OCI-M1 (cell line): ENCODE measurements at regions not wholly inside any gene's neighbourhood (a gene's known extent, or its start where the extent isn't known, plus 50 kb on each side); places are given as distances from the start of the nearest gene placed in this dataset.
"Not testable (repeated sequence)": the region's sequence is repeated elsewhere in the genome, so short reads cannot be mapped to it uniquely, and the experiment has no call there.

Experiments
- DNase-seq: peaks from one replicate; lab custom pipeline; 2025; lab: John Stamatoyannopoulos, UW

DNA sequence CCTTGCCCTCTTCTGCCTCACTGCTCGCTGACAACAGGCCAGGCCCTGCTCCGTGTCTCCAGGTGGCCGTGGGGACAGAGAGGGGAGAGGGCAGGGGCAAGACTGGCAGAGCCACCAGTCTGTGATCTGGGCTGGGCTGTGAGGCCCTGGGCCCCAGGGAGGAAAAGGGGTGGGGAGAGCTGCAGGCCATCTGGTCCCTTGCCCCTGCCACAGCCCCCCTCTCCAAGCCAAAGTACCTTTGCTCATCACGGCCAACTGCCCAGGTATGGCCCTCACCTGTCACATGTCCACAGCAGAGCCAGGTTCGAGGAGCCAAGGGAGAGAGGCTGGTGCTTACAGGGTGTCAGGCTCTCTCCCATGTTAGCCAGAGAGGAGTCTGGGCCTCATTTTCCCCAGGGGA, 91.4 kb upstream of the LHX1 start:
- no peak for DNase-seq

DNA sequence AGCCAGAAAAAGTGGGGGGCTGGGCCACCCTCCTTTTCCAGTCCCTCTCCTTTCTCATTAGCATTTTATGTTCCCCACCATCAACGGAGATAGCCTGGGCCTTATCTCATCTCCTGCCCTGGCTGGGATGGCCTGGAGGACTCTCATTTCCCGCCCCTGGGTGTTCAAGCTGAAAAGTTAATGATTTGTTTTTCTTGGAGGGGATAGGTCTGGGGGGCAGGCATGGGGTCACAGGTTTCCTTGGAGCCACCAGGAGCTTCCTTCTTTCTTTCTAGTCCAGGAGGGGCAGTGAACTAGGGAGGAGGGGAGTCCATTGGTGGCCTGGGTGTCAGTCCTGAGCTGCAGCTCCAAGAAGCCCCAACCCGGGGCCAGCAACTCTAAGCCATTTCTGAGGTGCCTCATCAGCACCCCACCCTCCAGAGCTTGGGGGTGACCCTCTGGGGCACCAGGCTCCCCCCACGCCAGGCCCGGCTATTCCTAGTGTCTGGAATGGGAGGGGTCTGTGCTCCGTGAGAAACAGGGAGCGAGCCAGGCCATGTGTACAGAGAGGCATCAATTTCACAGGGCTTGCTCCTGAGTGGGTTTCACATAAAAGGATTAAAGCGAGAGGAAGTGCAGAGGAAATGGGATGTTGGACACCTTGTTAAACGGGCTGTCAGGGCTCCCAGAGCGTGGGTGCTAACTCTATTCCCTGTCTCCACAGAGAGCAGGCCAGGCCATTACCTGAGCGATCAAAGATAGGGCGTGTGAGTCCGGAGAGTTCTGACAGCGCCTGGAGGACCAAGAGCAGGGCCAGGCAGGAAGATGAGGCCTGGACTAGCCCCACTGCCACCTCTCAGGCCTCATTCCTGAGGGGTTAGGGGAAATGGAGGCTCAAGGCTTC, 90.6 kb upstream of the LHX1 start:
- DNase-seq, result no peak

DNA sequence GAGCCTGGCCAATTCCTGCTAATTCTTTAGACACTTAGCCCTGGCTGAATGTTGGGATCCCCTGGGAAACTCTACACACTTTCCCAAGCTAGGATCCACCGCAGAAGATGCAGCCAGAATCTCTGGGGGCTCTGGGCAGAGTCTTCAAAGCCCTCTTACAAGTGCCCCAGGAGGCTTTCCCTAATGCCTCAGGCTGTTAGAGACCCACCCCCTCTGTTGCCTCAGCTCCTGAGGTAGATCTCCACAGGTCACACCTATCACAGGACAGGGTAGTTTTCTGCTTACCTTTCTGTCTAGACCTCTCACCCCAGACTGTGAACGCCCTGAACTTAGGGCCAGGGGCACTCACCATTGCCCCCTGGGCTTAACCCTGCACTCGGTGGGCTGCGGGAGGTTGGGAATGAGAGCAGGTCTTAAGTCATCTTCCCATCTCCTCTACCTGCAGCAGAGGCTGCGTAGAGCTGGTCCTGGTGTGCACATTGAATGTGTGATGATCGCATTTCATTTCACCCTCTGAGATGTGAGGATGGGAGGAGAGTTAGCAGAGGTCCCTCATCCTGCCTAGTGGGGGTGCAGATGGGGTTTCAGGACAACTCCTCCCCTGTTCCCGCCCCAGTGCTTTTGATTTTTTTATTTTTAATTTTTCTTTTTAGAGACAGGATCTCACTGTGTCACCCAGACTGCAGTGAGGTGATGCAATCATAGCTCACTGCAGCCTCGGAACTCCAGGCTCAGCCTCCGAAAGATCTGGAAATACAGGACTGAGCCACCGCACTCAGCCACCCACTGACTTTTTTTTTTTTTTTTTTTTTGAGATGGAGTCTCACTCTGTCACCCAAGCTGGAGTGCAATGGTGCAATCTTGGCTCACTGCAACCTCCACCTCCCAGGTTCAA, 89.0 kb upstream of the LHX1 start:
- DNase-seq, result no peak

DNA sequence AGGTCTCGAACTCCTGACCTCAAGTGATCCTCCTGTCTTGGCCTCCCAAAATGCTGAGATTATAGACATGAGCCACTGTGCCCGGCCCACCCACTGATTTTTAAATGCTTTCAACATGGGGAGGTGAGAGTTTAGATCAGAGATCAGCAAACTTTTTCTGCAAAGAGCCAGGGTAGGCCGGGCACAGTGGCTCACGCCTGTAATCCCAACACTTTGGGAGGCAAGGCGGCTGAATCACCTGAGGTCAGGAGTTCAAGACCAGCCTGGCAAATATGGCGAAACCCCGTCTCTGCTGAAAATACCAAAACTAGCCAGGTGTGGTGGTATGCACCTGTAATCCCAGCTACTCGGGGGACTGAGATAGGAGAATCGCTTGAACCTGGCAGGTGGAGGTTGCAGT, 88.3 kb upstream of the LHX1 start:
- not testable (repeated sequence) for DNase-seq

DNA sequence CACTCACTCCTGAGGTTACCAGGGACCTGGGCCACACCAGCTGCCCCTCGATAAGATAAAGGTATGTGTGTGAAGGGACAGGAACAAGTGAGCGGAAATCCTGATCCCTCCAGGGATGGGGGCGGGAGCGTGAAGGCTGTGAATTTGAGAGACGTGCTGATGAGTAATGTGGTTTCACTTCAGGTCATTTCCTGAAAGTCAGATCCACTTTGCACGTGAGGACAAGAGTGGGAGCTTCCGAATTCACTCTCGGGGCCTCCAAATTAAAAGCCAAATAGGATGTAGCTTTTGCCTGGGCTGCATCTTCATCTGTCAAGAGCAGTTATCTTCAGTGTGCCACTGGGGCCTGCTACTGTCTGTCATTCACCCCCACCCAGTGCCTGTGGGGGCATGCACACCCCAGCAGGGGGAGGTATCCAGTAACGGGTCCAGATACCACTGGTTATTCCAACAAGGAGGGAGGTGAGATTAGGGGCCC, 87.4 kb upstream of the LHX1 start:
- peak; percentile 37 for DNase-seq

DNA sequence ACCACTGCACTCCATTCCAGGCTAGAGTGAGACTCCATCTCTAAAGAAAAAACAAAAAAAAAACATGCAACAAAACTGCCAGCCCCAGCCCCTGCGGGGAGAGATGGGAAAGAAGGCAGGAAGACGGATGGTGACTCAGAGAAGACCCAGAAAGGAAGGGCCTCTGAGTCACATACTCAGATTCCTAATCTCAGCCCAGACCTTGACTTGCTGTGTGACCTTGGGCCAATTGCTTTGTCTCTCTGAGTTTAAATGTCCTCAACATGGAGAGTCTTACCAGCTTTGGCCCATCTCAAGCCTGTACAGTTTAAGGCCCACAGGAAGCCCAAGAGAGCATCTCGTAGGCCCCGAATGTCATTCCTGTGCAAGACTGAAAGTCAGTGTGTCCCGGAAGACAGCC, 86.5 kb upstream of the LHX1 start:
- no peak for DNase-seq

DNA sequence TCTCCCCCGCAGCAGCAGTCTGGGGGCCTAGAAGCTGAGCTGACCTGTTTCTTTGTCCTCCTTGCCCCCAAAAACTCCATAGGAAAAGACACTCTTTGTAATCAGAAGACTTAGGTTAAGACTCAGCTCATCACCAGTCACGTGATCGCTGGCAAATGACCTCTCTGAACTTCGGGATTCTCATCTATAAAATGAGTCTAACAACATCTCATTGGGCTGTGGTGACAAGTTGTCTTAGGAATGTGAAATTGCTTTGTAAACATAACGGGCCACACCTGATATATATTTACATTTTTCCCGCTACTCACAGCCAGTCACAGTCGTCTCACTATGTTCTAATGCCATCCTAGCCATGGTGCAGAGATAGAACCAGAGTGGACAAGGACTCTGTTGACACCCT, 86.0 kb upstream of the LHX1 start:
- DNase-seq, result no peak

DNA sequence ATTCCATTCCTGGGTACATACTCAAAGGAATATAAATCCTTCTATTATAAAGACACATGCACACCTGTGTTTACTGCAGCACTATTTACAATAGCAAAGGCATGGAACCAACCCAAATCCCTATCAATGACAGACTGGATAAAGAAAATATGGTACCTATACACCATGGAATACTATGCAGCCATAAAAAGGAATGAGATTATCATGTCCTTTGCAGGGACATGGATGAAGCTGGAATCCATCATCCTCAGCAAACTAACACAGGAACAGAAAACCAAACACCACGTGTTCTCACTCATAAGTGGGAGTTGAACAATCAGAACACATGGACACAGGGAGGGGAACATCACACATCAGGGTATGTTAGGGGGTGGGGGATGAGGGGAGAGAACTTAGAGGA, 84.8 kb upstream of the LHX1 start:
- DNase-seq, result not testable (repeated sequence)

DNA sequence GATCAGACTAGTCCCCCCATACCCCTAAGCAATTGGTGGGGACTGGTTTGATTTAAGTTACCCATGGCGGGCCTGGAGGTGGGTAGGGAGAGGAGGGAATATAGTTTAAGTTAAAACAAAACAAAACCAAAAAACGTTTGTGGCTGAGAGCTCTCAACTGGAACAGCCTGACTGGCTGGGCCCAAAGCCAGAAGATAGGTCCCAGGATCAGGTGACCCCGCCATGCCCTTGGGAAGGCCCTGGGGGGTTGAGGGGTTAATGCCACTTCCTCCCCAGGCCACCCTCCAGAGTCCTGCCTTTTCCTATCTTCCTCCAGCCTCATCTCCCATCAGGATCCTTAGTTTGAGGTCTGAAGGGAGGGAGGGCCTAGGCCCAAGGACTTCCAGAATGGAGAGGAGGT, 82.3 kb upstream of the LHX1 start:
- DNase-seq, result no peak

DNA sequence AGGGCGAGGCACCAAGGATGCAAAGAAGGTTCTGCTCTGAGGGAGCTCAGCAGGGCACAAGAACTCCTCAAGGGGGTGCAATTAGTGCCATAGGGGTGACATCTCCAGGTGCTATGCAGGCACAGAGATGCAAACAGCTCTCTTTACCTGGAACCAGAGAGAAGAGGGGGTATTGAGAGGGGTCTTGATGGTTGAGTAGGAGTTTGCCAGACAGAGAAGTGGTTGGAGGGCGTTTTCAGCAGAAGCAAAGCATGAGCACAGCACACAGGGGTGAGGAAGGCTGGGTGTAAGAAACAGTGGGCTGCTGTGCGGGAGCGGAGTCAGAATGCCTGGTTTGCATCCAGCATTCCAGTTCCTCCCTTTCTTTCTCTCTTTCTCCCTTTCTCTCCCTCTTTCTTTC, 81.8 kb upstream of the LHX1 start:
- DNase-seq, result no peak

DNA sequence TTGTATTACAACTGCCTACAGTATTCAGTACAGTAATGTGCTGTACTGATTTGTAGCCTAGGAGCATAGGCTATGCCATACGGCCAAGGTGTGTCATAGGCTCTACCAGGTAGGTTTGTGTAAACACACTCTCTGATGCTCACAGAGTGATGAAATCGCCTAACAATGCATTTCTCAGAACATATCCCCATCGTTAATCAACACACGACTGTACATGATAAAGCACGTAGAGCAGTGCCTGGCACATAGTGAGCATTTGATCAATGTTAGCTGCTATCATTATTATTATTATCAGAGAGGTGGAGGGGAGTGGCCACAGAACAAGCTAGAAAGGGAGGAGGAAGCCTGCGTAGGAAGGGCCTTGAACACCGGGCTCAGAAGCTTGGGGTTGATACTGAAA, 81.1 kb upstream of the LHX1 start:
- DNase-seq, result no peak

DNA sequence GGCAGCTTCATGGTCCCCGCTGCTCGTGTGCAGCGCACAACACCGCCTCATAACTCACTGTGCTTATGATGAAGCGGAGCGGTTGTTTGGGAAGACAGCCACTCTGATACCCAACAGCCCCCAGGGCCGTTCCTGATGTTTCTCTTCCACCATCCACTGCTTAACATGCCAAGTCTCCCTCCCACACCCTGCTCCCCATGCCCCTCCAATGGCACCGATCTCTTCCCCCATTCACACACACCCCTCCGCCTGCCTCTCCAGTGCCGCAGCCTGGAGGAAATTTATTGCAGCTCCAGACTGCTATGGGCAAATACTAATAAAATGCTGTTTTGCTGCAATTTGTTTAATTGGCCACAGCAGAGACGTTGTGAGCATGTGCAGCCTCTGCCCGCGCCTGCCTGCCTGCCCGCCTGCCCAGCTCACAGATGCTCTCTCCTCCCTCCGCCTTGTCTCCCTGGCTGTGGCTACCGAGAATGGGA, 80.3 kb upstream of the LHX1 start:
- no peak for DNase-seq

DNA sequence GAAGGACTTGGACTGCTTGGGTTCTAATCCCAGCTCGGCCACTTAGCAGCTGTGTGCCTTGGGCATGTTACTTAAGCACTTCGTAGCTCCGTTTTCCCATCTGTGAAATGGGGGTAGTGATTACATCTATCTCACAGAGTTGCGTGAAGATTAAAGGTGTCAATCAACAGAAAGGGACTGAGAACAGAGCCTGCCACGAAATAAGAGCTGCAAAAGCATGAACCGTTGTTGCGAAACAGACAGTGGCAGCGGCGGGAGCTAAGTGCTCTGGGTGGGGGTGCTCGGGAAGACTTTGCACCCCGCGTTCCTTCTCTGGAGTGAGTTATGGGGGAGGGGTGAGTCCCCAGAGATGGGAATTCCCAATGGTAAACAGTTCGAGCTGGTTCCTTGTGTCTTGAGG, 79.6 kb upstream of the LHX1 start:
- DNase-seq, result no peak

DNA sequence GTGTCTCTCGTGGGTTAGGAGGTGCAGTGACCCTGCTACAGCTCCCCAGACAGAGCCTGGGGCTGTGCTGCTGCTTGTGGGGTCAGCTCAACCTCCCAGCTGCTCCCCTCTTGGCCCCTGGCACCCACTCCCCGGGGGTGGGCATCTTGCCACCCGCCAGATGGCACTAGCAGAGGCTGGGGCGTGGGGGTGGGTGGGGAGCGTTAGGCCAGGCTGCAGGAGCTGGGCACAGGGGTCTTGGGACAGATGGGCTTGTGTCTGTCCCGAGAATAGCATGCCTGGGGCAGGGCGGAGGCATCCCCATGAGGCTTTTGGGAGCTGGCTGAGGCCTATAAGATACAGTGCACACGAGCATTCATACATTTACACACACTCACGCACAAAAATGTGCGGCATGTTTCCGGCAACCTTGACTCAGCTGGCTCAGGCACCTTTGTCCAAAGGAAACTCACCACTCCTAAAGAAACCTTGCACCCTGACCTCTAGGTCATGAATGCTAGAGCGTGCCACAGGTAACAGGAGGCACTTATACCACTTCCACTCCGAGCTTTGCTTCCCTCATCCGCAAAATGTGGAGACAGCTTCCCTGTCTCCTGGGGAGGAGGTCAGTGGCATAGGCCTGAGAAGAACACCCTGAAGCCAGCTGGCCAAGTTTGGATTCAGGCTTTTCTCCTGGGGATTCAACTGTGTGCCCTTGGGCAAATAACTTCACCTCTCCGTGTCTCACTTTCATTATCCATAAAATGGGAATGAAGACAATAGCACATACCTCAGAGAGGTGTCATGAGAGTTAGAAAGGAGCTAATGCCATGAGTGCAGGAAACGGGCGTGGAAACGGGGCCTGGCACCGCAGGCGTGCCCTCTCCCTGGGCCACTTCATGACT, 78.9 kb upstream of the LHX1 start:
- DNase-seq, result no peak

DNA sequence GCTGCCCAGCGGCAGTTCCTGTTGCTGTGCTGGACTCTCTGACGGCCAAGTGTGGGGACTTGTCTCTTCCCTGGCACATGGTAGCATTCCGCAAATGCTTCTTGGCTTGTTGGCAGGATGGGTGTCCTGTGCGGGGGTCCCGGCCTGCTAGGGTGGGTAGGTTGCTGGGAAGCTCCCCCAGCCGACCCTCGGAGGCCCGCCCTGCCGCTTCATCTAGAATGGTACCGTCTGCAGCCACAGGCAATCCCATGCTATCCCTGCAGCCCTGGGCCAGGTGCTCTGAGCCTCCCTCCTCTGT, 78.3 kb upstream of the LHX1 start:
- no peak for DNase-seq

DNA sequence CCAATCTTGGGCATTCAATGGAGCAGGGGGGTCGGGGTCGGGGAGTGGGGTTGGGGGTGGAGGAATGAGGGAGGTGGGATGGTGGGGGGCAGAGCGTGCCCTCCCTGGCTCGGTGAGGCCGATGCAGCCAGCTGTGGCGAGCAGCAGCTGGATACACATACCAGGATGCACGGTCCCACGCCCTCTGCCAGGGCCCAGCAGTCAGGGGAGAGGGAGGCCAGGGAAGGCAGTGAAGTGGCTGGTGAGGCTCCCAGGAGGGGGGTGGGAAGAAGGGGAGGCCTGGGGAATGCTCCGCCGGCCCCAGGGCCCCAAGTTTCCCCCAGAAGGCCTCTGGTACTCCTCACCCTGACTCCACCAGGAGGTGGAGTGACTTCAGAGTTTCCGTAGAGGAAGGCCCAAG, 77.6 kb upstream of the LHX1 start:
- no peak for DNase-seq

DNA sequence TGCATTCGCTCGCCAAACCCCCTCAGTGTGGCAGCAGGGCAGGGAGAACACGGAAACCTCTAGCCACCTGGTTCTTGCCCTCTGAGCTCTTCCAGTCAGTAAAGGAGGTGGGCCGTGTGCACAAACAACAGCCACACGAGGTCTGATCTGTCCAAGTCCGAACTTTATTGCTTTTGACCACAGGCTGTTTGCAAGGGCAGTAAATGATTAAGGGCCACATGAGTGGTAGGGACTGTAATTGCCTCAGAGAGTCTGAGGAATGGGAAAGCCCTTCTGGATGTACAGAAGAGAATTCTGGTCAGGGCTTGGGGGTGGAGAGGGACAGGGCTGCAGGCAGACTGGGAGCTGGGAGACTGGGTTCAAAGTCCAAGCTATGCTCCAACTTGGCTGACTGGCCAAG, 75.7 kb upstream of the LHX1 start:
- DNase-seq, result no peak

DNA sequence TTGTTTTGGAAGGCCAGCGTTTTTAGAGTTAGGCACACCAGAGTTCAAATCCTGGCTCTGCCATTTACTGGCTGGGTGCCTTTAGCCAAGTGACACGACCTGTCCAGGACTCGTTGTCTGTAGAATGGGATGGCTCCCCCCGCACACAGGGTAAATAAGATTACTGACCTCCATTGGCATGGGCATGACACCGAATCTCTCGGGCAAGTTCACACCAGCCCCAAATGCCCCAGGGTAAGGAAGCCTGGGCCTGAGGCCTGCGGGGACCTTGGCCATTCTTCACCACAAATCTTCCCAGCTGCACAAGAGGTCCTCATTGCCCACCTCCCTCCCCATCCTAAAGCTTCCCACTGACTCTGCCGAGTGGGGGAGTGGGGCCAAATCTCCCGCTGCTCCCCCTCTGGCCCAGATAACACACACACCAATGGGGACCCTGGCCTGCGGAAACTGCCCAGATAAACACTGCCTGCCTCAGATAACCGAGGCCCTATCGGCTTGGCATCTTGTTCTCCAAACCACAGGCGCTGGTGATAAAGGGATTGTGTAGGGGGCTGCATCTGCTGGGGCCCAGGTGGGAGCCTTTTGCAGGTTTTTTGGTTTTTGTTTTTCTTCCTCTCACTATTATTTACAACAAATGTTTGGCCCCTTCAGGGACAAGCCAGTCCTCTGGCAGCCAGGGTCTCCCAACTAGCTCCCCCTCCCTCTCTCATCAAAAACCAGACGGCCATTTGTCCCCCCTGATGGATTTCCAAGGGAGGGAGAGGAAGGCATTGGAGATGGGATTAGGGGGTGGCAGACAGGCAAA, 75.0 kb upstream of the LHX1 start:
- peak; percentile 32 for DNase-seq

DNA sequence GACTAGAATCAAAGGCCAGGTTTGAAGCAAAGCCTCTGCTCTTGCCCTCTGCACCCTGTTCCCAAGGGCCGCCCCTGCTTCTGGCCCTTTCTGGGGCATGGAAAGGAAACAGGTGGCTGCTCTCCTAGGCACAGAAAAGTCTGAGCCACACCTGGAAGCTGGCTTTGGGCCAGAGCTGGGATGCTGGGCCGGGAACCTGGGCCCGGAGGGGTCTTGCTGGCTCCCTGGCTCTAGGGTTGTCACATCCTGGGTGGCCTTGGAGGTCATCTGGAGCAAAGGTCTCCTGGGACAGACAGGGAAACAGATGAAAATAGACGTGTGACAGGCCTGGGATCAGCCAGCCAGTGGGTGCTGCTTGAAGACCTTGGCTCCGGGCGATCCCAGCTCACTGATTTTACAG, 74.1 kb upstream of the LHX1 start:
- DNase-seq, result no peak

DNA sequence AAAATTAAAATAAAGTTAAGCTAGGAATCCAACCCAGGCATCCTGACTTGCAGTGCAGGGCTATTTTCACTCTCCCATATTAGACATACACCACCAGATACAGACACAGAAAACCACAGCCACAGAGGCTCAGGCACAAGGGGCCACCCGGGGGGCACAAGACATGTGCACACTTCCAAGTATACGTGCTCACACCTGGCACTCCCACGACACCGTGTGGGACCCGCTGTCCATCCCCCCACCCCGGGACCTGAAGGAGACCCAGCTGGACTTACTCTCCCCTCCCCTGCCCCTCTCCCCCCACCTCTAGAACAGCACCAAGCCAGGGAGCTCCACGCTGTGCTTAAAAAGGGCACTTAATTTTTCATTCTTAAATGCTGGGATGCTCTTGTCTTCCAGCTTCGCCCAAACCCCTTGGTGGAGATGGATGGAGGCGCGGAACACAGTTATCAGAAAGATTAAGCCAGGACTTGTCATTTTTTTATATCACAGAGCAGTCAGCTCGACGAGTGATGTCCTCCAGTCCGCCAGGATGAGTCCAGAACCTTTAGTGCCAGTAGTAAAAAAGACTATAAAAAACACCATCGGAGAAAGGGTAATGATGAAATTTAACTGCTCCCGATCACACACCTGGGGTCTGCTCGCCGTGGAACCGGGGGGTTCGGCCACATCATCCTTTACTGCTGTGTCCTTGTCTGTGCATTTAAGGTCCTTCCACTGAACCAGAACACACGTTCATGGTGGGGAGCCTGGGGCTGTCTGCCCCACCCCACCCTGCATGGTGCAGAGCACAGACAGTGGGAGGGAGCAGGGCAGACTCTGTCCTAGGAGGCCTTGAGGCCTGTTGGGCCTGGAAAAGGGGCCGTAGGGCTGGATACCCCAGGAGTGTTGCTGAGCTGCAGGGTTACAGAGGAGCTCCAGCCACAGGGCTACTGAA, 73.3 kb upstream of the LHX1 start:
- DNase-seq, result no peak
